ENCODE measurements at regions not wholly inside any gene's neighbourhood (a gene's known extent, or its start where the extent isn't known, plus 50 kb on each side); places are given as distances from the start of the nearest gene placed in this dataset.

DNA sequence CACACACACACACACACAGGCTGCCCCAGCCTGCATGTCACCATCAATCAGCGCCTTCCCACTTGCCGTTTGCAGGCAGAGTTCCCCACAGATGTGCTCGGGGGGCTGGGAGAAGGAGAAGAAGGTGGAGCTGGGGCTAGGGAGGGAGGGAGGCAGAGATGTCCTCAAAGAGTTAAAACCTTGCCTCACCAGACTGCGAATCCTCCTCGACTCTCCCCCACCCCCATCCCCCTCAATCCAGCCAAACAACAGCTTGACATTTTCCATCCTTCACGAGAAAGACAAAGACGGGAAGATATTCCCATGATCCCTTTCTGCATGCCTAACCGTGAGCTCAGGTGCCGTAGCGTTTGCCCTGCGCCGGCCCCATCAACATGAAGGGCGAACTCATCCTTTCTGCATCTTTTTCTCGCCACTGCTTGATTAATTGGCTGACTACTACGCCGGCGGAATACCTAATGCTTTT is 365.5 kb downstream of the MIAT start:
- DNase-seq = no peak

DNA sequence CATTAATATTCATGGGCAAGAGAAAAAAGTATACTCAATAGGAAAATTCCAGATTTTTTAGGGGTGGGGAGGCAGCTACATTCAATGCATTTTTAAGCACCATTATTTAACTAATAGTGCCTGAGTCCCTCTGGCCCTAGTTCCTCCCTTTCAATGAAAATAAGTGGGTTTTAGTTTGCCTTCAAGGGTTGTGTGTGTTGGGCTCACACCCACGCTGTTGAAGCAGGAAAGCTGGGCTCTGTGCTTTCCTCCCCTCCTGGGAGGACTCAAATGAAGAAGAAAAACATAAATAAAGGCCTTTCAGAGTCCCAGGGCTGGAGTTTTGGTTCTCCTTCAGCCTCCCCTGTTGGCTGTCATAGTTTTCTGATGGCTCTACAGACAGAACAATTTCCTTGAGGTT is 366.2 kb downstream of the MIAT start:
- DNase-seq = no peak

DNA sequence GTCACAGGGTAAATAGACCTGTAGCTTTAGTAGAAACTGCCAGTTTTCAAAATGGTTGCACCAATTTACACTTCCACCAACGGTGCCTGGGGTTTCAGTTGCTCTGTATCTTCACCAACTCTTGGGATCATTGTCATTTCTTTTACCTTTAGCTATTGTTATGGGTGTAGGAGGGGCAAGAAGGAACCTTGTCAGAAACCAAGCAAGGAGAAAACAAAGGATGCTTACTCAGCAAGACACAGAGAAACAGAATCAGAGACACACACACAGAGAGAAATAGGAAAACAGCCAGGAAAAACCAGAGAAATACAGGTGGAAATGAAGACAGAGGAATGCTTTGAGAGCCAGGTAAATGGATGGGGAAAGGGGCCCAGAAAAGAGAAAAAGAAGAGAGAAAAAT is 367.6 kb downstream of the MIAT start:
- DNase-seq = no peak

DNA sequence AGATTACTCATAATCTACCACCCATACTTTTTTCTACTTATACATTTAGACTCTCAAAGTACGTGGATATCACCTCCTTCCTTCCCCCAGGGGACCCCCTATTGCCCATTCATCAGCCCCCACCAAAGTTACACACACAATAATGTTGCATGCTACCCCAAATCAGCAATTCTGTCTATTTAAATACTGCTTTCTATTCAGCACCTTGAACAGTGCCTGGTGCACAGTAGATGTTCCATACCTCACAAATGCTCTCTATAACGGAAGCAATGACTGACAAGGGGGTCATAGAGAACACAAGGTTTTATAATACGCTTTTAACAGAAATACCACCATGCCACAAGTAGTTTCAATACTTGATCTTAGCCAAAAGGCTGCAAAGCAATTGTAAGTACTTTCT is 370.7 kb downstream of the MIAT start:
- no peak for DNase-seq

DNA sequence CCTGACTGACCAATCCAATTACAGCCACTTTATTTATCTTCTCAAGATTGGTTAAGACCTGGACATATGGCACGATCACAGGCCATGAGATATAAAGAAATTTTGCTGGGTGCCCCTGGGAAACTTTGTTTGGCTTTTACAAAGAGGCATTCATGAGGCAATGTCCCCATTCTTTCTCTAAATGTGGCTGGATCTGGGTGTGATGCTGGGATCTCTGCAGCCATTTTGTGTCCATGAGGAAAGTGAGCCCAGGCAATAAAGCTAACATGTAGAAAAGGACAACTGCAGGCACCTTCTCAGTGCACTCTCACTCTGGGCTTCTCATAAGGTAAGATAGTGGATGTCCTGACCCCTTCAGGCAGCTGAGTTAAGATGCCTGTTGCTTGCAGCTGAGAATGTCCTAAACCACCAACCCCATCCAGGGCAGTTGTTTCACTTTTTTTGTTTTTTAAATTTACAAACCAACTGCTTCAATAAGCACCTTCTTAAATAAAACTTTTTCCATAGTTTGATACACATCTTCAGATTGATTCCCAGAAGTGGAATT is 372.3 kb downstream of the MIAT start:
- DNase-seq = no peak

DNA sequence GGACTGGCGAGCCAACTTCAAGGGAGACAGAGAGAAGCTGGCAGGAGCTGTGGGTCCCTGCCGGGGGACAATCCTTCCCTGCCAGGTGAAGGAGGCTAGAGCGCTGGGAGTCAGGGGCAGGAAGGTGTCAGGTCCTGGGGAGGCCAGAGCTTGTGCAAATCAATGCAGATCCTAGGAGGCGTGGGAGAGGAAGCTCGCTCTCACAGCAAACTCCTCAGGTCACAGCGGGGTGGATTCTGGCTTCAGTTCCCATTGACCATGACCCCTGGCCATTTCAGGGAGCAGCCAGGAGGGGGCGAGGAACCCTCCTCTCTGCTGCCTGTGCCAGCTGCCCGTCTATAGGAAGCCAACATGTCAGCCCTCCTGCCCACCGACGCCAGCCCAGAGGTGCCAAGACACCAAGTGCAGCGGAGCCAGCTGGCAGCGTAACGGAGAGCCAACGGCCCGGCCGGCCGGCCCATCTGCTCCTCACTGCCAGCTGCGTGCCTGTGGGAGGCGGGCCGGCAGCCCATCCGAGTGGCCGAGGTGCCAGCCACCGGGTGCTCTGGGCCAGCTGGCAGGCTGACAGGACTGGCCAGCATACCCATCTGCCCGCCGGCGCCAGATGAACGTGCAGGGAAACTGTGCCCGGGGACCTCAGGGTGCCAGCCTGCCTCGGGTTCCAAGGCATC is 374.8 kb downstream of the MIAT start:
- peak; percentile 16 for DNase-seq

DNA sequence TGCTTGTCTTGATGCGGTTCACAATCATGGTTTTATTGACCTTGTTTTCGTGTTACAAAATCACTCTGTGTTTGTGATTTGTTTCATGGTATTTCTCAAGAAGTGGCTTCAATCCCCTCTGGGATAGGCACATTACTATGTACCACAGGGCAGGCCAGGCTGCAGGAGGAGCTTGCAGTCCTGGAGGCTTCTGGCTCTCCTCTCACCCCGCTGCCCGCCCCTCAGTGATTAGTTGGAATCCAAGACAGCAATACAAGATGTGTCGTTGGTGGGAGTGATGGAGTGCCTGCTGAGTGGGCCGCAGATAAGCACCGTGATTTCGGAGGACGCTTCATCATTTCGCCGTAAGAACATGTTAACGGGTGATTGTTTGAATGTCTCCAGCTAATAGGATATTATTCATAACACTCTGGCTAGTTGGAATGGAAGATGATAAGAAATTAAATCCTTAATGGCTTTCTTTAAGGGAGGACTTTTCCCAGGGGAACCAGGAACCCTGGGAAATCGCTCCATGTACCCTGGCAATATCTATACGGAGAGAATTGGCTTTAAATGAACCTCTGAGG is 384.4 kb downstream of the MIAT start:
- no peak for DNase-seq

DNA sequence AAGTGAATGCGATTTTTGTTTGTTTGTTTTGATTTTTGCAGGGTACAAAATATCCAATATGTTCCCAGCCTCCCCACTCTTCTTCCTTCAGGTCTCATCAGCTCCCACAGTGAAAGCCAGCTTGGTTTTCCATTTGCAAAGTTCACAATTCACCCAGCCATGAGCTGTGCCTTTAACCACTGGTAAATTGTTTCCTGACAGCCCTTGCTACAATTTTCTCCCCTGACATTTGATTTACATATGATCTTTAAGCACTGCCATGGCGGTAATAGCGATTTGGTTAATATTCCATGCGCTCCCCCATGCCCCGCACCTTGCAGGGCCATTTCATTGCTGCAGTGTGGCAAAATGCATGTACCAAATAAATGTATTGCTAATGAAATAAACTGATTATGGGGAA is 385.9 kb downstream of the MIAT start:
- no peak for DNase-seq

DNA sequence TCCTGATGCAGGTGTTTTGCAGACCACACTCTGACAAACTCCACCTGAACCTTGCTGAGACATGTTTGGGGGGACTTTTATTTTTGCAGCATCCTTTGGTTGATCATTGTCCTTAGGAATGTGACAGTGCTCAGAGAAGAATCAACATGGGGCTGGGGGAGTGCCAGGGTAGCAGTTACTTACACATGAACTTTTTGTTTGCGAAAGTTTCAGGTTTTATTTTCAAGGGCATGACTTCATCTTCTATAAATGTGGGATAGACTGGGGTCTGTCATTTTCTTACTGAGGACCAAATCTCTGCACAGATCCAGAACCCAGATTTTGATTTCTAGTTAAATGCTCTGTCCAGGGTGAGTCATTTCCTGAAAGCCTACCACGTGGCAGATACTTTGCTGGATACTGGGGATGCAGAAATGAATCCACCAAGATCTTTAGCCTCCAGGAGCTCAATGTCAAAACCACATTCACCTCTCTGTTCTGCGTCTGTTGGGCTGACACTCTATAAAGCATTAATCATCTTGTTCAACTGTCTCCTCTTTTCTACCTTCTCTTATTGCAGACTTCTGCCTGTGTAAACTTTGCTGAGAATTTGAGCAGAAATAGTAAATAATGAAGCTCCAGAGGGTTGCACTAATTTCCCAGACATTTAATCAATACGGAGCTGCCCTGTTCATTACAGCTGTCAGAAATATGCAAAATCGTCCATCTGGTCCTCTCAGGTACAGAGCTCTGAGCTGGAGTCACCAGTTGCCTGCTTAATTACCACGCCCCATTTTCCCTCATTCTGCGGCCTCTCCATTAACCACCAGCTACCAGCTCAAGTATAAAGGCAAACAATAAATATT is 387.9 kb downstream of the MIAT start:
- DNase-seq = no peak

DNA sequence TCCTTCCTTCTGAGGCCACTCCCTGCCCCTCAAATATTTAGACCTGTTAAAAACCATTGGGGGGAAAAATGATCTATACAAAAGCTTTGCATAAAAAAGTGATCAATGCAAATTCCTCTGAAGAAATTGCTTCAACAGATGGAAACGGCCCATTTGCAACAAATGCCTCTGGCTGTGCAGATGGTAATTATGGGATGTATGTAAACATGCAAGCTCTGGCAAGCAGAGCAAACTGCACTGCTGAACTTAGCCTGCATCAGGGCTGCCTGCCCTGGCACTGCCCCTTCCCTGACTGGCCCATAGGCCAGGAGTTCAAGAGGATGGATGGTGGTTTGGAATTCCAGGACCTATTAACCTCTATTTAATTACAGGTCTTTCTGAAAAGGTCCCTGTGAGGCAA is 388.7 kb downstream of the MIAT start:
- DNase-seq = no peak

DNA sequence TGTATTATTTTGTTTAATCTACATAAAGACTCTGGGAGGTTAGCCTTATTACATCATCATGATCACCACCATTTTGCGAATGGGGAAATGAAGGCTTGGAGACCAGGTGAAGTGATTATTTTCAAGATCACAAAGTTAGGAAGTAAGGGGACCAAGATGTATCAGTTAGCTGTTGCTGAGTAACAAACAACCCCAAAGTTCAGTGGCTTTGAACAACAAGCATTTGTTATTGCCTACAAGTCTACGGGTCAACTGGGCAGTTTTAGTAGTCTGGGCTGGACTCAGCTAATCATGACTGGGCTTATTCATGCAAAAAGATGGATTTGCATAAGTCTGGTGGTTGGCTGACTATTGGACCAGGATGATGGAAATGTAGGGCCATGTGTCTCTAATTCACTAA is 389.2 kb downstream of the MIAT start:
- DNase-seq = no peak

DNA sequence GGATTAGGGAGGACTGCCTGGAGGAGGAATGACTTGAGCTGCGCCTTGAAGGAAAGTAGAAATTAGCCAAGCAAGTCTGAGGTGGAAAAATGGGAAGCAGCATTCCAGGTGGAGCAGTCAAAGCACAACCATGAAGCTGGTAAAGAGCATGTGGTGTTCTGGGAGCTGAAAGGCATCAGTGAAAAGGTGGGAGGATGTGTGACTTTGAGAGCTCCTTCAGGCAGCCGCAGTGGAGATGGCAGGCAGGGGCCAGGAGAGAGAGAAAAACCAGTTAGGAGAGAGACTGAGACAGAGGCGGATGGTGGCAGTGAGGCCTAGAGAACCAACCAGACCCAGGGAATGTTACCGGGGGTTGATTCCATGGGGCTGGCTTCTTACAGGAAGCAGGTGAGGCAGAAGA is 393.4 kb downstream of the MIAT start:
- DNase-seq = no peak

DNA sequence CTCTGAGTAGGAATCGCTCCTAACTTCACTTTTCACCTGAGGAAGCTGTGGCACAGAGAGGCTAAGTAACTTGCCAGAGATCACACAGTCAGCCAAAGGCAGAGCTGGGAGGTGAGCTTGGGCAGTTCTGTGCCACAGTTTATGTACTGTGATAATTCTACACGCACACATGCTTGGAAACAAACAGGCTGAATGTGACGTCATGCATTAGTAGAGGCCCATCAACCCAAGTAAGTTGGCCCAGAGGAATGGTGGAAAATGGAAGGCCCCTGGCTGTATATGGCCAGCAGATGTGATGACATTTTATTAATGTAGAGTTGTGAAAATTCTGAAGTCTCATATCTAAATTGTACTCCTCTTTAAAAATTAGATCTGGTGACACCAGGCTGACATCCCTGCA is 394.0 kb downstream of the MIAT start:
- no peak for DNase-seq

DNA sequence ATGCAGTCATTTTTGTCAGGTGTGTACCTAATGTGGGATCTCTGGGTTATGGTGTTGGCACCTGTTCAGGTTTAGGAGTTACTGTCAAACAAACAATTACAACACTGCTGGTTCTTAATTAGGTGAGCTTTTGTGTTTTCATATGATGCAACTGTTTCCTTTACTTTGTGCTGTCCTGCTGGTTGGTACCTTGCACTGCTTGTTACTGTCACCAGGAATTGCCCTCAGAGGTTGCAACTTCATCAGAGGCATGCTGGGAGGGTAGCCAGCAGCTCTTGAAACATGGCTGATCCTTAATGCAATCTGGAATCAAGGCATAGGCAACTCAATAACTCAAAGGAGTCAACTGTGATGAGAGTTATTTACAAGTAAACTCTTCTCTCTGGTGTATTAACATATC is 400.3 kb downstream of the MIAT start:
- no peak for DNase-seq

DNA sequence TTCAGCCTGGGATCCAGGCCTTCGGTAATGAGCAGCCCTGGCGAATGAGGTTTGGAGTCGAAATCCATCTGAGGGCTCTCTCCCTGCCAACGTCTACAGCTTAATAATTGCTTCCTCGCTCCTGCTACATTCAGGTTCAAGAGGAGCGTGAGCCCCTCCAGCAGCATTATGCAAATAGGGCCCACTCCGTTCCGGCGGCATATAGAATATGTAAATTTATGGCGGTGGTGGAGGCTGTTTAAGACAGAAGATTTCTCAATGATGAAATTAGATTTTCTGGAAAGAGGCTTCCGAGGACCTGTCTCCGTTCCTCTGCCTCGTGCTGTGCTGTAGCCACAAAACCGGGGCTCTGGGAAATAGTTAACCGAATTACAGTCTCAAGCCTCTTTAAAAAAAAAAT is 402.8 kb downstream of the MIAT start:
- no peak for DNase-seq

DNA sequence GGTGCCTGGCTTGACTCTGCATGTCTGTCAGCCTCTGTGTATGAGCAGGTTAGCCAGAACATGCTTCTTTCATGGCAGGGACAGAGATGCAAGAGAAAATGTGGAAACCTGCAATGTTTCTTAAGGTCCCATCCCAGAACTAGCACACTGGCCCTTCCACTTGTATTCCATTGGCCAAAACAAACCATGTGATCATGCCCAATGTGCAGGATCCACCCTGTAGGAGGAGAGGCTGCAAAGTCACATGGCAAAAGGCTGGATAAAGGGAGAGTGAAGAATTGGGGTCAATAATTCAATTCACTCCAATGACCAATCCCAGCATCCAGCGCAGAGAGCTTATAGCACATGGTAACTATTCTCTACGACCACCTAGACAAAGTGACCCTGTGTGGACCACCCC is 405.5 kb downstream of the MIAT start:
- no peak for DNase-seq

DNA sequence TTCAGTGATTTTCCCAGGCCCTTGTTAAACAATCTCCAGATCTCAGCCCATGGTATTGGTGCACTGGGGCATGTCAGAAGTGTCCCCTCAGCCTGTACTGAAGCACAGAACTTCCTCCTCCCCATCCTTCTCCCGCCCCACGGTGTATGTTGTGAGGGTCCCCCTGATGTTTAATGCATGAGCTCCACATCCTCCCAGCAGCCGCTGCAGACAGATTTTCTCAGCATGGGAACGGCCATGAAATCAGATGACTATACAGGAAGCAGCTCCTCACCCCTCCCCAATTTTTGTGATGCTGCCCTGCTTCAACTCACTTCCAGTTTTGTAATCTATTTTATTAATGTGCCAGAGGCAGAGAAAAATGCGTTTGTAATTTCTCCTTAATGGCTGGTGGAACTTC is 406.0 kb downstream of the MIAT start:
- no peak for DNase-seq

DNA sequence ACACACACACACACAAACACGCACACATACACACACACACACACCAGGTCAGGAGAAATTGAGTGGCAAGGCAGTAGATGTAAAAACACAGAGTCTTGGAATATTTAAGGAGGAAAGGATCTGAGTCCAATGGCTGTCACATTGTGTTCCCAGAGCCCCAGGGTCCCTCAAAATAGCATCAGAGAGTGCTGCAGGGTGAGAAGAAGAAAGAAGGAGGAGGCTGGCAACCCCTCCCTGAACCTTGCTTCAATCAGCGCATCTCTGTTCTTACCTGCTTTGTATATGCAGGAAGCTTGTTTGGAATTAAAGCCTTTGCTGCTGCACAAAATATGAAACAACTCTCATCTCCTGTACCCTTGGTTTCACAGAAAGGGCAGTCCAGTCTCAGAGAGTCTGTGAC is 406.5 kb downstream of the MIAT start:
- no peak for DNase-seq

DNA sequence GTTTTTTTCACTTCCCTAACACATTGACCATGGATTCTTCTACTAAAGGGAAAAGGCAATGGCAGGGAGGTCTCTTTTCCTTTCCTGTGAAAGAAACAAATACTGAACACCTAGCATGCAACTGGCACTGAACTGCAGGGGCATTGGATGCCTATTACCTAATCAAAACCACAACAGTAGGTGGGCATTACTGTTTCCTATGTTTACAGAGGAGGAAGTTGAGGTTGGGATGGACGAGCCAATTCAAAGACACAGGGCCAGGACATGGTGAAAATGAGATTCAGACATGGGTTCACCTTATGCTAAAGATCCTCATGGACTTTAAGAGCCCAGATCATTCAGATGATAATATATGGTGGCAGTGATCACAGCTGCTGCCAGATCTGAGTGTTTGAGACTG is 407.0 kb downstream of the MIAT start:
- DNase-seq = no peak

DNA sequence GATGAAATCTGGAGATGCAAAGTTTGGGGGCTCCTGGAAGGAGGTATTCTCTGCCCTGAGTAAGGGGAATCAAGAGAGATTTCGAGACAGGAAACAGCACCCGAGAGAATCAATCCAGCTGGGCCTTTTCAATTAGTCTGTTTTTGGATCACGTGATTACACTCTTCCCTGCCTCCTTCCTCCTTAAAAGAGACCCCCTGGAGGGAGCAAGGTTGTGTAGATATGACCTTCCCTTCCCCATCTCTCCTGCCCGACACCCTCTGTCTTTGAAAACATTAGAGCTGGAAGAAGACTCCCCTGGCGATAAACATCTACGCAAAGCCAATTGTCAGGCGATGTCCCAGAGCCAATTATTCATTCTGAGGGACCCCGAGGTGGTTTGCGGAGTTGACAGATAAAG is 407.9 kb downstream of the MIAT start:
- DNase-seq = no peak

DNA sequence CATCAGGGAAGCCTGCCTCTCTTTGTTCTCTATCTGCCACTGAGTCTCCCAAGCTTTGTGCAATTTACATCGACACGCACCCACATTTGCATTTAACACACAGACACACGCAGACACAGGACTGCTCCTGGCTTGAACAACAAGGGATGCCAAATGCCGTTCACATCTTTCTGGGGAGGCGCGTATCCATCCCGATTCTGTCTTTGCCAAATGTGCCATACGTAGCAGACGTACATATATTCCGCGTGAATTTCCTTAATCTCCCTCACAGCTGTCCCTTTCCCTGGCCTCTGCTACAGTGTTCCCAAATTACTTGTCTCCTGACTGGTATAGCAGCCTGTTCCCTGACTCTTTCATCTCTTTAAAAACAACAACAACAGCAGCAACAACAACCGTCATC is 409.5 kb downstream of the MIAT start:
- DNase-seq = no peak

DNA sequence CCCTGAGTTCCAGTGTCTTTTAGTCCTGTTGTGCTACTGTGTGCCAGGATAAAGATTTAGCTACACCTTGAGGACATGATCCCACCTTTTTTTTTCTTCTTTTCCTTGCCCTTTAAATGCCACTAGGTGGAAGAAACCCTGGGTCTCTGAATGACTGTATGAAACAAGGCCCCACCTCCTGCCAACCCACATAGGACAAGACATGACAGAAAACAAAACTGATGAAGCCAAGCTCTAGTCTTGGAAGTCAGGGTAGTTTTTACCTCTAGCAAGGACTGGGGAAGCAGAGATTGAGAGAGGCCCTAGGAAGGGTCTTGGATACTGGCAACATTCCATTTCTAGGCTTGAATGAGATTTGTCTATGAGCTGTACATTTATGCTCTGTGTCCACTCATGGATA is 410.7 kb downstream of the MIAT start:
- DNase-seq = no peak

DNA sequence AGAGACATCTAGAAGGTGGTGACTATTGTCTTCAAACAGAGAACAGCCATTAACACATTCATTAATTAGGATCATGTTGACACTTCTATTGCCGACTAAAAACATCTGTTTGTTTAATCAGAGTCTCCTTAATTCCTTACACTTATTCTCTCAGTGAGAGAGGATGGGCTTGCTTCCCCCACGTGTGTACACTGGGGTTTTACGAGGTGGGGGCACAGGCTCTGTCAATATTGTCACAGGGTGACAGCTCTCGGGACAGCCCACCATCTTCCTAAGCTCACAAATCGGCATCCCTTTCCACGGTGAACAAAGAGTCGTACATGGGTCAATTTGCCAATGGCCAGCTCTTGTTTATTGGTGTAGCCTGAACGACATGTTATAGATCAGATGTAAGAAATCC is 413.2 kb downstream of the MIAT start:
- no peak for DNase-seq

All from hematopoietic multipotent progenitor cell treated with erythropoietin and hydrocortisone succinate and interleukin-3 and kit ligand, for 6 days (in vitro differentiated cells).